GM23248 (cell line): ENCODE measurements at regions not wholly inside any gene's neighbourhood (a gene's known extent, or its start where the extent isn't known, plus 50 kb on each side); places are given as distances from the start of the nearest gene placed in this dataset.

ENCODE experiments used
- EZH2 ChIP-seq: fragments of 200-600 bp; sonication (generic); IDR thresholded peaks from 2 replicates; pipeline ENCODE4 v1.6.1; 2018; ENCODE audit warnings: antibody characterized with exemption, mild to moderate bottlenecking; ENCODE audit not compliant: insufficient read depth, poor library complexity, severe bottlenecking
- EZH2phosphoT487 ChIP-seq: fragments of 200-600 bp; sonication (generic); IDR thresholded peaks from 2 replicates; pipeline ENCODE4 v1.6.1; 2018; ENCODE audit warnings: antibody characterized with exemption, moderate library complexity, mild to moderate bottlenecking, low read depth; ENCODE audit not compliant: insufficient read depth

DNA sequence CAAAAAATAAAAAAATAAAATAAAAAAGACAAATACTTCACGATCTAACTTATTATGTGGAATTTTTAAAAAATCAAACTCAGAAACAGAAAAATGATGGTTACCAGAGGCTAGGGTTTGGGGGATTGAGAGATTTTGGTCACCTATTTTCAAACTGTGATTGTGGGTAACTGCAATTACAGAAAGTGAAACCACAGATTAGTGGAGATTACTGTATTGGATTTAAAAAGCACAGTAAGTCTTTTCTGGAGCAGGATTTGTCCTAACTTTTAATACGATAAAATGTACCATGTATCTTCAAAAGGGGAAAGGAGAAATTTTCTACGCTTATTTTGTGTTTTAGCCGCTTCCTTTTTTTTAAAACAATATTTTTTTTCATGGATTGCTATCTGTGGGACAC is 1204.9 kb upstream of the LRRTM3 start:
- TF ChIP-seq EZH2phosphoT487 = no peak
- no peak for TF ChIP-seq EZH2
